ENCODE measurements at regions not wholly inside any gene's neighbourhood (a gene's known extent, or its start where the extent isn't known, plus 50 kb on each side); places are given as distances from the start of the nearest gene placed in this dataset.

GRCh38 chr5:125219710-125220109, 473.3 kb upstream of the ZNF608 start (continued):
- TF ChIP-seq ATF7 (IDR thresholded peaks at IDR 0.05; ENCODE audit: low read depth) (no peak), BCL3 (IDR thresholded peaks at IDR 0.05; ENCODE audit: borderline replicate concordance, insufficient read depth, low read depth, low read length, poor library complexity, severe bottlenecking) (no peak), TCF12 (IDR thresholded peaks at IDR 0.05; ENCODE audit: low read depth, low read length) (no peak)

DNA sequence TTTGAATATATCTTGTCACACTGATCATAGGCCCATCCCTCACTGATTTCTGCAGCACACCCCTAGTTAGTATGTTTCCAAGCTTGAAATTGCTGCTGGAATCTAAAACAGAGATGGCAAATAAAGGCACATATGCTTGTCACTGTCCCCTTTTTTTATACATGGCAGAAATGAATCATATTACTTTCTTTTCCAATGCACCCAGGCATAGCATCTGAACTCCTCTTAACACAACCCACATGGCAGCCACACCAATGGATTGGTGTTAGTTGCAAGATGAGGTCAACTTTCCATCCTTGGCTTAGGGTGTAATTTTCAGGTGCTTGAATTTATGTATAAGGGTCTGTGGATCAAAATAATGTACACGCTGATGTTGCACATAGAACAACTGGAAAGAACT, 473.8 kb upstream of the ZNF608 start:
- intact Hi-C loops (cut with micrococcal nuclease; ENCODE audit: unreplicated experiment) (no loop called here), in situ Hi-C loops (cut with MboI) (no loop called here)
- no peak for FAIRE-seq
- no TSS peak for BruUV-seq (replicated peaks)
- Histone ChIP-seq H3K79me2 (ENCODE audit: control insufficient read depth, insufficient read depth, low read length) (no peaks in the 10 kb centered on the region), H4K20me1 (ENCODE audit: control insufficient read depth, insufficient read depth) (no peaks in the 10 kb centered on the region), H3K4me1 (ENCODE audit: control insufficient read depth, insufficient read depth, low read length) (no peaks in the 10 kb centered on the region), H3K36me3 (ENCODE audit: control insufficient read depth in 2 of 2, insufficient read depth in 2 of 2, low read length in 1 of 2) (no peaks in the 10 kb centered on the region), H3K4me2 (ENCODE audit: control insufficient read depth, insufficient read depth) (no peak overlapping the region), H3K27ac (ENCODE audit: control insufficient read depth, insufficient read depth) (no peak overlapping the region), H2AFZ (ENCODE audit: control insufficient read depth, low read depth, low read length) (no peak overlapping the region), H3K27me3 (replicated peaks in 1 of 2; ENCODE audit: control insufficient read depth in 2 of 2, insufficient read depth in 2 of 2, low read length in 1 of 2) (no peaks in the 10 kb centered on the region), H3K9ac (ENCODE audit: control insufficient read depth, insufficient read depth, low read length) (no peak overlapping the region), H3K9me3 (replicated peaks; ENCODE audit: control insufficient read depth, insufficient read depth, low read length) (no peaks in the 10 kb centered on the region), H3K4me3 (no peak overlapping the region)
- ChIA-PET POLR2A (no interaction called here), CTCF (interaction anchor here (0.8 kb wide), 1 partner anchor 9 kb away, joined by 3 read pairs; no protein-coding TSS in a partner anchor), RAD21 (ENCODE audit: unreplicated experiment) (no interaction called here), SMC1A (ENCODE audit: uncharacterized antibody, unreplicated experiment) (interaction anchor here (0.7 kb wide), 1 partner anchor 9 kb away, joined by 3 read pairs; no protein-coding TSS in a partner anchor)
- no peak for DNase-seq (ENCODE audit: low read depth, low spot score)
- WGBS (ENCODE audit: insufficient coverage, insufficient replicate concordance, low lambda C conversion rate, missing lambda C conversion rate) = 91% methylated on average over 1 of the region's 1 CpG
- no peak for ATAC-seq
- TF ChIP-seq JUND (IDR thresholded peaks at IDR 0.05; ENCODE audit: low read depth, low read length) = no peak
- no peak for TF ChIP-seq BHLHE40 (IDR thresholded peaks at IDR 0.05; ENCODE audit: borderline replicate concordance in 1 of 2, low read depth in 2 of 2, low read length in 1 of 2)
- TF ChIP-seq EP300 (IDR thresholded peaks at IDR 0.05; ENCODE audit: borderline replicate concordance in 1 of 2, control insufficient read depth in 1 of 2, low read depth in 2 of 2, low read length in 2 of 2) = no peak
- TF ChIP-seq YBX1 (IDR thresholded peaks at IDR 0.05) = no peak
- TF ChIP-seq NR2C1 (IDR thresholded peaks at IDR 0.05) = no peak
- TF ChIP-seq ZNF592 (IDR thresholded peaks at IDR 0.05) = no peak
- TF ChIP-seq SMAD1 (IDR thresholded peaks at IDR 0.05; ENCODE audit: low read depth, partially characterized antibody) = no peak
- TF ChIP-seq SMARCA5 (IDR thresholded peaks at IDR 0.05) = no peak
- TF ChIP-seq, protein P1, sequence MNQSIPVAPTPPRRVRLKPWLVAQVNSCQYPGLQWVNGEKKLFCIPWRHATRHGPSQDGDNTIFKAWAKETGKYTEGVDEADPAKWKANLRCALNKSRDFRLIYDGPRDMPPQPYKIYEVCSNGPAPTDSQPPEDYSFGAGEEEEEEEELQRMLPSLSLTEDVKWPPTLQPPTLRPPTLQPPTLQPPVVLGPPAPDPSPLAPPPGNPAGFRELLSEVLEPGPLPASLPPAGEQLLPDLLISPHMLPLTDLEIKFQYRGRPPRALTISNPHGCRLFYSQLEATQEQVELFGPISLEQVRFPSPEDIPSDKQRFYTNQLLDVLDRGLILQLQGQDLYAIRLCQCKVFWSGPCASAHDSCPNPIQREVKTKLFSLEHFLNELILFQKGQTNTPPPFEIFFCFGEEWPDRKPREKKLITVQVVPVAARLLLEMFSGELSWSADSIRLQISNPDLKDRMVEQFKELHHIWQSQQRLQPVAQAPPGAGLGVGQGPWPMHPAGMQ (IDR thresholded peaks at IDR 0.05; ENCODE audit: borderline replicate concordance) = no peak

Measured in GM12878 (cell line).